Activated T-cell treated with anti-CD3 and anti-CD28 coated beads, Interleukin-2, amount 50 U/mL, for 24 hours (primary cell): ENCODE measurements at regions not wholly inside any gene's neighbourhood (a gene's known extent, or its start where the extent isn't known, plus 50 kb on each side); places are given as distances from the start of the nearest gene placed in this dataset.
"Not testable (repeated sequence)": the region's sequence is repeated elsewhere in the genome, so short reads cannot be mapped to it uniquely, and the experiment has no call there.

Source experiments
- DNase-seq: peaks from one replicate; pipeline ENCODE4 v3.0.0-alpha.2; 2020
- H3K27ac Mint-ChIP-seq: 2 replicates; pipeline ENCODE4 v1.8.0; 2020; ENCODE audit warnings: mild to moderate bottlenecking, mixed read lengths
- H3K27me3 Mint-ChIP-seq: 2 replicates; pipeline ENCODE4 v1.8.0; 2020; ENCODE audit warnings: mixed read lengths
- H3K36me3 Mint-ChIP-seq: 2 replicates; pipeline ENCODE4 v1.8.0; 2020; ENCODE audit warnings: low read depth, mixed read lengths
- H3K4me1 Mint-ChIP-seq: 2 replicates; pipeline ENCODE4 v1.8.0; 2020; ENCODE audit warnings: low read depth, mixed read lengths
- H3K4me3 Mint-ChIP-seq: 2 replicates; pipeline ENCODE4 v1.8.0; 2020; ENCODE audit warnings: mild to moderate bottlenecking, moderate library complexity, mixed read lengths
- H3K9me3 Mint-ChIP-seq: 2 replicates; pipeline ENCODE4 v1.8.0; 2020; ENCODE audit warnings: mixed read lengths

DNA sequence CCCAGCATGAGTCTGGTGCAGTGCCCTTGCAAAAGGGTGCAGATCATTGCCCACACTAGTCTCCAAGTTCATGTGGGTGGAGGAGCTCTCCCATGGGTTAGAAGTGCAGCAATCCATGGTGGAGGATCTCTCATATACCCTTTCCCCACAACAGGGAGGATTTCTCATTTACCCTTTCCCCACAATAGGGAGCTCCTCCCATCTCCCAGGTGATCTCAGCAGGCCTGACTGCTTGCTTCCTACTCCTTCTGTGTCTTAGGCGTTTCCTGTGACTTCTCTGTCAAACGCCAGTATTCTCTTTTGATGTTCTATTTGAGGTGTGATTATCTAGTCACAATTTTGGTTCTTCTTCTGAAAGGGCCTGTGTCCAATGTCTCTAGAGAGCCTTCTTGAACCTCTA, 133.8 kb upstream of the RFX3 start:
- DNase-seq, result no peak
- Mint-ChIP-seq H3K36me3 (no peaks in the 10 kb centered on the region), H3K4me3 (no peak overlapping the region), H3K9me3 (no peaks in the 10 kb centered on the region), H3K27ac (no peak overlapping the region), H3K4me1 (no peaks in the 10 kb centered on the region), H3K27me3 (no peaks in the 10 kb centered on the region)

- Mint-ChIP-seq H3K27me3 (no peaks in the 10 kb centered on the region), H3K36me3 (no peaks in the 10 kb centered on the region), H3K27ac (no peak overlapping the region), H3K4me1 (no peaks in the 10 kb centered on the region), H3K4me3 (no peak overlapping the region), H3K9me3 (no peaks in the 10 kb centered on the region)
- no peak for DNase-seq
Measured at GRCh38 chr9:3658964-3659363, 133.2 kb upstream of the RFX3 start.

GRCh38 chr9:3656224-3656623, 130.4 kb upstream of the RFX3 start:
- no peak for DNase-seq
- H3K27ac Mint-ChIP-seq, result no peak overlapping the region
- H3K36me3 Mint-ChIP-seq, result no peaks in the 10 kb centered on the region
- H3K4me1 Mint-ChIP-seq, result peaks cover 6% of the 10 kb centered on the region
- H3K9me3 Mint-ChIP-seq, result no peaks in the 10 kb centered on the region
- no peak overlapping the region for H3K4me3 Mint-ChIP-seq
- no peaks in the 10 kb centered on the region for H3K27me3 Mint-ChIP-seq

- no peaks in the 10 kb centered on the region for H3K27me3 Mint-ChIP-seq
- H3K4me3 Mint-ChIP-seq, result no peak overlapping the region
- H3K27ac Mint-ChIP-seq, result no peak overlapping the region
- no peak for DNase-seq
- H3K36me3 Mint-ChIP-seq, result no peaks in the 10 kb centered on the region
- H3K9me3 Mint-ChIP-seq, result no peaks in the 10 kb centered on the region
- peaks cover 23% of the 10 kb centered on the region for H3K4me1 Mint-ChIP-seq
Measured at GRCh38 chr9:3650994-3651622, 125.3 kb upstream of the RFX3 start.

DNA sequence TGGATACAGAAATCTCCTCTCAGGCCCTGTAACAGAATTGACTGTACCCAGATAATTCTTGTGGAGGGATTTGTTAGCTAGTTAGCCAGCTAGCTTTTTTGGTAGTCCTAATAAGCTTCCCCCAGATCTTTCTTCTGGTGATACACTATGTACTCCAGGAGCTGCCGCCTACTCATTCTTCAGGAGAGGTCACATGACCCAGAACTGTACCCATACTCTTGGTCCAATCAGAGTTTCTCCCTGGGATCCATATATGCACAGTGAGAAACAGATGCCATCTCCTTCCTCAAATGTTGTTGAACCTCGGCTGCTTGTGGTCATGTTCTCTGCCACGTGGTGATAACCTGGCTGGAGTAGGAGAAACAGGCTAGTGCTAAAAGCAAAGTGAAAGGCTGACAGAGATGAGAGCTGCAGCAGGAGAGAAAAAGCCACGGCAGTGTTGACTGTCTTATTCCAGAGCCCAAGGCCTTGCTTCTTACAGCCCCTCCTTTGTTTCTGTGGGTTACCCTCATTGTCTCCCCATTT, 123.0 kb upstream of the RFX3 start:
- Mint-ChIP-seq H3K36me3 (no peaks in the 10 kb centered on the region), H3K4me1 (peaks cover 23% of the 10 kb centered on the region), H3K27ac (no peak overlapping the region), H3K27me3 (no peaks in the 10 kb centered on the region), H3K9me3 (no peaks in the 10 kb centered on the region), H3K4me3 (no peak overlapping the region)
- DNase-seq, result no peak

- no peaks in the 10 kb centered on the region for H3K36me3 Mint-ChIP-seq
- no peak overlapping the region for H3K27ac Mint-ChIP-seq
- DNase-seq, result no peak
- H3K4me1 Mint-ChIP-seq, result peaks cover 23% of the 10 kb centered on the region
- no peaks in the 10 kb centered on the region for H3K9me3 Mint-ChIP-seq
- H3K27me3 Mint-ChIP-seq, result no peaks in the 10 kb centered on the region
- no peak overlapping the region for H3K4me3 Mint-ChIP-seq
Measured at GRCh38 chr9:3648266-3648665, 122.5 kb upstream of the RFX3 start.

DNA sequence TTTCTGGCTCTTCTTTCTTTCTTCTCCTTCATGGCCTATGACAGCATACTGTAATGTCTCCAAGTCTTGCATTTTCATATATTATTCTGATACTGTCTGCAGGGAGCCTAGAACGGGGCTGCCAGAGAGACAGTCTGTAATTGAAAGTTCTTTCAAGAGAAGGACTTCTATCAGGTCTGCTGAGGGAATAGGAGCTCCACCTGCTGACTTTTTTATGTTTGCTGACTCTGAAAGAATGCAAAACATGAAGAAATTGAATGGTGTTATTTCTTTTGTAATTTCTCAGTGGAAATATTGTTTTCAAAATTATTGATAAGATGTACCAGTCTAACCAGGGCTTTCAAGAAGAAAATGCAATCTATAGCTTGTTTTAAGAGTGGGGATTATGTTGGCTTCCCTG, 121.9 kb upstream of the RFX3 start:
- no peak for DNase-seq
- Mint-ChIP-seq H3K27me3 (no peaks in the 10 kb centered on the region), H3K4me3 (no peak overlapping the region), H3K27ac (peak overlapping the region; percentile 16), H3K4me1 (peaks cover 23% of the 10 kb centered on the region), H3K9me3 (no peaks in the 10 kb centered on the region), H3K36me3 (no peaks in the 10 kb centered on the region)

- no peaks in the 10 kb centered on the region for H3K9me3 Mint-ChIP-seq
- H3K4me3 Mint-ChIP-seq, result no peak overlapping the region
- peaks cover 16% of the 10 kb centered on the region for H3K4me1 Mint-ChIP-seq
Measured at GRCh38 chr9:3646226-3646625, 120.4 kb upstream of the RFX3 start.

GRCh38 chr9:3642075-3642474, 116.3 kb upstream of the RFX3 start:
- not testable (repeated sequence) for H3K4me3 Mint-ChIP-seq

More at GRCh38 chr9:3646226-3646625, 120.4 kb upstream of the RFX3 start:
- Mint-ChIP-seq H3K27ac (no peak overlapping the region), H3K36me3 (no peaks in the 10 kb centered on the region), H3K27me3 (no peaks in the 10 kb centered on the region)
- DNase-seq, result no peak

GRCh38 chr9:3629495-3629894, 103.7 kb upstream of the RFX3 start:
- H3K27me3 Mint-ChIP-seq, result no peaks in the 10 kb centered on the region

More at GRCh38 chr9:3642075-3642474, 116.3 kb upstream of the RFX3 start:
- not testable (repeated sequence) for DNase-seq, H3K27me3 Mint-ChIP-seq, H3K9me3 Mint-ChIP-seq, H3K36me3 Mint-ChIP-seq, H3K27ac Mint-ChIP-seq, H3K4me1 Mint-ChIP-seq

DNA sequence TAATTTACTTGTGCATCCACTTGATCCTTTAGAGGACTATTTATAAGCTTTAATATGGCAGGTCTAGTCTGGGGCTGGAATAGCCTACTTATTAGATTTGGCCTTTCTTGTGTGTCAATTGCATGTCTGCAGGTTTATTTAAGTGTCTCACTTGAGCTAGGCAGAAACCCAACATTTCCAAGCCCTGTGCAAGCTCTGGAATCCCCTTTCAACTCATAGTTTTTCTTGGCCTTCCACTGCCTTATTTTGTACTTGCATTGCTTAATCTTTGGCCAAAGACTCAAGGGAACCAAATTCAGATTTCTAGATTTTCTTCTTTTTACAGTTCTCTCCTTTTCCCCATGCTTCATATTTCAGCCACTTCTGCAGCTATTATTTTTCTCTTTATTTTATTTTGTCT, 102.4 kb upstream of the RFX3 start:
- DNase-seq, result no peak
- Mint-ChIP-seq H3K36me3 (peaks cover 14% of the 10 kb centered on the region), H3K27ac (no peak overlapping the region), H3K4me3 (no peak overlapping the region), H3K27me3 (no peaks in the 10 kb centered on the region), H3K4me1 (peaks cover 1% of the 10 kb centered on the region), H3K9me3 (peaks cover 4% of the 10 kb centered on the region)

More at GRCh38 chr9:3629495-3629894, 103.7 kb upstream of the RFX3 start:
- H3K27ac Mint-ChIP-seq, result no peak overlapping the region
- H3K9me3 Mint-ChIP-seq, result peaks cover 4% of the 10 kb centered on the region
- peaks cover 14% of the 10 kb centered on the region for H3K36me3 Mint-ChIP-seq
- H3K4me3 Mint-ChIP-seq, result no peak overlapping the region
- H3K4me1 Mint-ChIP-seq, result peaks cover 1% of the 10 kb centered on the region
- no peak for DNase-seq

DNA sequence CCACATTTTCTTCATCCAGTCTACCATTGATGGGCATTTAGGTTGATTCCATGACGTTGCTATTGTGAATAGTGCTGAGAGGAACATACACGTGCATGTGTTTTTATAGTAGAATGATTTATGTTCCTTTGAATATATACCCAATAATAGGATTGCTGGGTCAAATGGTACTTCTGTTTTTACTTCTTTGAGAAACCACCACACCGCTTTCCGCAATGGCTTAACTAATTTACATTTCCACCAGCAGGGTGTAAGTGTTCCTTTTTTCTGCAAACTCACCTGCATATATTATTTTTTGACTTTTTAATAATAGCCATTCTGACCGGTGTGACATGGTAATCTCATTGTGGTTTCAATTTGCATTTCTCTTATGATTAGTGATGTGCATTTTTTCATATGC, 82.2 kb upstream of the RFX3 start:
- H3K4me3 Mint-ChIP-seq, result no peak overlapping the region
- no peaks in the 10 kb centered on the region for H3K4me1 Mint-ChIP-seq
- H3K27ac Mint-ChIP-seq, result no peak overlapping the region
- DNase-seq, result no peak
- H3K9me3 Mint-ChIP-seq, result no peaks in the 10 kb centered on the region
- no peaks in the 10 kb centered on the region for H3K27me3 Mint-ChIP-seq
- H3K36me3 Mint-ChIP-seq, result no peaks in the 10 kb centered on the region

DNA sequence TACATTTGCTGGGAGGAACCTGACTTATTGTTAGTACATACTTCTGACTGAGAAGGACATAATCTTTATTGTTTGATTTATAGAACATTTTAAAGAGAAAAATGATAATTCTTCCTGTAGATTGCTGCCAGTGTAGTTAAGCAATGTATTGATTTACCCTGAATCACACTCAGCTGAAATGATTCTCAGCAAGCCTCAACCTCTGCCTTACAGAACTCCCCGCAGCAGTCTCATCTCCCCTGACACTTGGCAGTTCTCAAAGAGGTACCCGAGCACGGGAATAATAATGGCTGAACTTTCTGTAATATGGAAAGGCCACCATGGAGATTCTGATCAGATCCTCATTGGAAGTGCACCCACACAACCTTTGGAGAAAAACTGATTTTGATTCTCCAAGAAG, 74.9 kb upstream of the RFX3 start:
- no peak overlapping the region for H3K27ac Mint-ChIP-seq
- H3K4me1 Mint-ChIP-seq, result no peaks in the 10 kb centered on the region
- no peaks in the 10 kb centered on the region for H3K9me3 Mint-ChIP-seq
- no peaks in the 10 kb centered on the region for H3K27me3 Mint-ChIP-seq
- no peak overlapping the region for H3K4me3 Mint-ChIP-seq
- H3K36me3 Mint-ChIP-seq, result no peaks in the 10 kb centered on the region
- no peak for DNase-seq

GRCh38 chr9:3597792-3598191, 72.0 kb upstream of the RFX3 start:
- Mint-ChIP-seq H3K4me1 (no peaks in the 10 kb centered on the region), H3K36me3 (no peaks in the 10 kb centered on the region), H3K27ac (no peak overlapping the region), H3K9me3 (no peaks in the 10 kb centered on the region), H3K4me3 (no peak overlapping the region), H3K27me3 (no peaks in the 10 kb centered on the region)
- no peak for DNase-seq

- H3K27ac Mint-ChIP-seq, result no peak overlapping the region
- DNase-seq, result no peak
- no peaks in the 10 kb centered on the region for H3K27me3 Mint-ChIP-seq
- no peak overlapping the region for H3K4me3 Mint-ChIP-seq
- H3K4me1 Mint-ChIP-seq, result no peaks in the 10 kb centered on the region
- H3K36me3 Mint-ChIP-seq, result peaks cover 9% of the 10 kb centered on the region
- H3K9me3 Mint-ChIP-seq, result peaks cover 56% of the 10 kb centered on the region
Measured at GRCh38 chr9:3586066-3586465, 60.3 kb upstream of the RFX3 start.

GRCh38 chr9:3585606-3586005, 59.8 kb upstream of the RFX3 start:
- Mint-ChIP-seq H3K4me3 (no peak overlapping the region), H3K4me1 (no peaks in the 10 kb centered on the region), H3K9me3 (peaks cover 56% of the 10 kb centered on the region), H3K27me3 (no peaks in the 10 kb centered on the region), H3K36me3 (peaks cover 10% of the 10 kb centered on the region), H3K27ac (no peak overlapping the region)
- DNase-seq, result no peak
